ENCODE measurements at regions not wholly inside any gene's neighbourhood (a gene's known extent, or its start where the extent isn't known, plus 50 kb on each side); places are given as distances from the start of the nearest gene placed in this dataset.

DNA sequence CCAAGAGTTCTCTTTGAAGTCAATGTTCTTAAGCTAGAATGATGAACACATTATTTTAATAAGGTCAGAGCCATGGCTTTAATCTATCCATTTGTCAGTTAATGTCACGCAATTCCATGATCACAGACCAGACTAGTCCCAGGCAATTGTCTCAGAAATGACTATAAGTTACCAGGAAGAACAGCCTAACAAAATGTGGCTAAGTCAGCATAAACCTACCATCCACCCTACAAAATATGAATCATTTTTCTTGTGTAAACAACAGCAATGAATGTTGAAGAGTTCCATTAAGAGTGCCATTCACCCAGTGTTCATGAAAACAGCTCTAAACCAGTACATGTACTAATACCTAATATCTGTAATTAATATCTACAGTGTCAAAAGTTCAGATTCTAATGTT, 127.5 kb downstream of the KCTD12 start:
- TF ChIP-seq, protein P1, sequence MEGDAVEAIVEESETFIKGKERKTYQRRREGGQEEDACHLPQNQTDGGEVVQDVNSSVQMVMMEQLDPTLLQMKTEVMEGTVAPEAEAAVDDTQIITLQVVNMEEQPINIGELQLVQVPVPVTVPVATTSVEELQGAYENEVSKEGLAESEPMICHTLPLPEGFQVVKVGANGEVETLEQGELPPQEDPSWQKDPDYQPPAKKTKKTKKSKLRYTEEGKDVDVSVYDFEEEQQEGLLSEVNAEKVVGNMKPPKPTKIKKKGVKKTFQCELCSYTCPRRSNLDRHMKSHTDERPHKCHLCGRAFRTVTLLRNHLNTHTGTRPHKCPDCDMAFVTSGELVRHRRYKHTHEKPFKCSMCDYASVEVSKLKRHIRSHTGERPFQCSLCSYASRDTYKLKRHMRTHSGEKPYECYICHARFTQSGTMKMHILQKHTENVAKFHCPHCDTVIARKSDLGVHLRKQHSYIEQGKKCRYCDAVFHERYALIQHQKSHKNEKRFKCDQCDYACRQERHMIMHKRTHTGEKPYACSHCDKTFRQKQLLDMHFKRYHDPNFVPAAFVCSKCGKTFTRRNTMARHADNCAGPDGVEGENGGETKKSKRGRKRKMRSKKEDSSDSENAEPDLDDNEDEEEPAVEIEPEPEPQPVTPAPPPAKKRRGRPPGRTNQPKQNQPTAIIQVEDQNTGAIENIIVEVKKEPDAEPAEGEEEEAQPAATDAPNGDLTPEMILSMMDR (IDR thresholded peaks at IDR 0.05; ENCODE audit: low read depth, low read length, missing input control) = no peak
- TF ChIP-seq EGR1 (IDR thresholded peaks at IDR 0.05; ENCODE audit: low read depth in 2 of 2) (no peak), TAF1 (conservative IDR thresholded peaks at IDR 0.05) (no peak), YY1 (IDR thresholded peaks at IDR 0.05) (no peak), RXRA (IDR thresholded peaks at IDR 0.05) (no peak)

All from liver (tissue), 3 donors.